ENCODE measurements at regions not wholly inside any gene's neighbourhood (a gene's known extent, or its start where the extent isn't known, plus 50 kb on each side); places are given as distances from the start of the nearest gene placed in this dataset.

DNA sequence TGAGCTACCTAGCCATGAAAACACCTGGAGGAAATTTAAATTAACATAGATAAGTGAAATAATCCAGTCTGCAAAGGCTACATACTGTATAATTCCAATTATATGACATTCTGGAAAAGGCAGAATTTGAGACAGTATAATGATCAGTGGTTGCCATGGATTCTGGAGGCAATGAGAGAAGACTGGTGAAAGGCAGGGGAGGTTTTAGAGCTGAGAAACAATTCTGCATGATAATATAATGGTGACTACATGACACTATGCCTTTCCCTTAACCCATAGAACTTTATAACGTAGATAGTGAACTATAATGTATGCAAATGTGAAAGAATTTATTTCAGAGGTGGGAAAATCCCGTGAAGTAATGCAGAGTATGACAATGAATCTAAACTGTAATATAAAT lies 749.3 kb downstream of the TRIB2 start (continued):
- no peak for TF ChIP-seq RXRB (CRISPR knock-in tag; IDR thresholded peaks at IDR 0.05; ENCODE audit: borderline replicate concordance)
- no peak for TF ChIP-seq ERF (CRISPR knock-in tag; IDR thresholded peaks at IDR 0.05)
- no peak for TF ChIP-seq ATRX (CRISPR knock-in tag; IDR thresholded peaks at IDR 0.05; ENCODE audit: borderline replicate concordance)

DNA sequence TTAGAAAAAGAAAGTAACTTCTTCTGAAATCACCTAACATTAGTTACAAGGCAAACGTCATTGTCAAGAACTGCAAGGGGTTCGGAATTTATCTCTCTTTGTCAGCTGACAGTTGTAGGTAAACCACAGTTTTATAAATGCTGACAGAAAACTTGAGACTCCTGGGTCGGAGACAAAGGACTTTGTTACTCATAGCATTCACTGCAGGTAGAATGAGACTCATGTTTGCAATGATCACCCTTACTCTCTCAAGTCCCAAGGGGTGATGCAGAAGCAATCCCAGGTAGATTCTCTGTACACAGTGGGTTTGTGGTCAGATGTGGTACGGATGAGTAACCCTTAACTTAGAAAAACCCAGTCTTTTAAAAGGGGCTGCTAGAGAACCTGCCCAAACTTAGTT lies 757.8 kb downstream of the TRIB2 start:
- no TSS peak for BruUV-seq (replicated peaks)

DNA sequence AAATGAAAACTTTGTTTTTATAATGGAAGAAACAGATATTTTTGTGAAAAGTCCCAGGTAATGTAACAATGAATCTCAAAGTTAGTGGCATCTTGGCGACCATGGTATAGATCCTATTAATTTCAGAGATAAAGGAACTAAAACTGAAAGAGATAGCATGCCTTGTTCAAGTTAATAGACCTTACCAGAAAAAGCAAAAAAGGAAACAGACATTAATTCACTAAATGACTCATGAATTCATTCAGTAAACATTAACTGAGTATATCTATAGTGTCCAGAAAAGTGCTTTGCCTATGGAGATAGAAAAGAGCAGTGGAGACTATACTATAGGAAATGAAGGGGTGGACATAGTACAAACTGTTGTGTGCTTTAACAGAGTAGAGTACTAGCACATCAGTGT lies 763.3 kb downstream of the TRIB2 start:
- ChIA-PET POLR2A (no interaction called here), CTCF (ENCODE audit: low intra/inter-chr PET ratio, low total read pairs) (no interaction called here)
- no peak overlapping the region for H3K27ac ChIP-seq (ENCODE audit: extremely low read length, insufficient read depth, low read length)
- H4K20me1 ChIP-seq (ENCODE audit: insufficient read depth, low read length): no peaks in the 10 kb centered on the region
- no peak overlapping the region for H2AFZ ChIP-seq (ENCODE audit: low read length)
- no peak for TF ChIP-seq ZBTB1 (CRISPR knock-in tag; IDR thresholded peaks at IDR 0.05; ENCODE audit: borderline replicate concordance)
- TF ChIP-seq, protein P1, sequence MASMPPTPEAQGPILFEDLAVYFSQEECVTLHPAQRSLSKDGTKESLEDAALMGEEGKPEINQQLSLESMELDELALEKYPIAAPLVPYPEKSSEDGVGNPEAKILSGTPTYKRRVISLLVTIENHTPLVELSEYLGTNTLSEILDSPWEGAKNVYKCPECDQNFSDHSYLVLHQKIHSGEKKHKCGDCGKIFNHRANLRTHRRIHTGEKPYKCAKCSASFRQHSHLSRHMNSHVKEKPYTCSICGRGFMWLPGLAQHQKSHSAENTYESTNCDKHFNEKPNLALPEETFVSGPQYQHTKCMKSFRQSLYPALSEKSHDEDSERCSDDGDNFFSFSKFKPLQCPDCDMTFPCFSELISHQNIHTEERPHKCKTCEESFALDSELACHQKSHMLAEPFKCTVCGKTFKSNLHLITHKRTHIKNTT (CRISPR knock-in tag; IDR thresholded peaks at IDR 0.05): no peak
- no peak for TF ChIP-seq TBX3 (IDR thresholded peaks at IDR 0.05; ENCODE audit: borderline replicate concordance)
- TF ChIP-seq MXD4 (CRISPR knock-in tag; IDR thresholded peaks at IDR 0.05): no peak
- no peak for TF ChIP-seq ADNP (CRISPR knock-in tag; IDR thresholded peaks at IDR 0.05)
- no peak for TF ChIP-seq ZBTB42 (CRISPR knock-in tag; IDR thresholded peaks at IDR 0.05)
- no peak for TF ChIP-seq SNAI1 (CRISPR knock-in tag; IDR thresholded peaks at IDR 0.05; ENCODE audit: borderline replicate concordance)
- TF ChIP-seq SPEN (CRISPR knock-in tag; IDR thresholded peaks at IDR 0.05; ENCODE audit: low read depth): no peak
- TF ChIP-seq ZNF737 (CRISPR knock-in tag; IDR thresholded peaks at IDR 0.05; ENCODE audit: borderline replicate concordance): no peak
- no peak for TF ChIP-seq ZNF850 (CRISPR knock-in tag; conservative IDR thresholded peaks at IDR 0.05)
- no peak for TF ChIP-seq ZBTB38 (CRISPR knock-in tag; IDR thresholded peaks at IDR 0.05)
- TF ChIP-seq GABPB1 (CRISPR knock-in tag; IDR thresholded peaks at IDR 0.05): no peak
- TF ChIP-seq ZSCAN25 (CRISPR knock-in tag; IDR thresholded peaks at IDR 0.05): no peak
- TF ChIP-seq ZNF773 (CRISPR knock-in tag; IDR thresholded peaks at IDR 0.05; ENCODE audit: borderline replicate concordance): no peak
- TF ChIP-seq ZNF775 (CRISPR knock-in tag; IDR thresholded peaks at IDR 0.05; ENCODE audit: borderline replicate concordance): no peak
- intact Hi-C loops (cut with micrococcal nuclease; ENCODE audit: unreplicated experiment): no loop called here
- no TSS peak for BruUV-seq (replicated peaks)
- H3K9me3 ChIP-seq (ENCODE audit: low read length): peaks cover 75% of the 10 kb centered on the region
- ATAC-seq: no peak
- no peaks in the 10 kb centered on the region for H3K36me3 ChIP-seq (replicated peaks in 1 of 2; ENCODE audit: control insufficient read depth in 1 of 2, insufficient read depth in 2 of 2, low read length in 2 of 2)
- no peaks in the 10 kb centered on the region; a peak in 1 of 5 replicates for H3K27me3 ChIP-seq (ENCODE audit: control insufficient read depth in 1 of 2, insufficient read depth in 2 of 2, low read length in 2 of 2)
- no peak for DNase-seq (ENCODE audit: low spot score)
- no peaks in the 10 kb centered on the region for H3K4me1 ChIP-seq (ENCODE audit: insufficient read depth, low read length)
- no peak overlapping the region for H3K4me2 ChIP-seq (ENCODE audit: low read depth, low read length)
- in situ Hi-C loops (cut with HindIII; ENCODE audit: extremely low pct_ligation_motif_present, low pct_unique_long_range_greater_than_20kb): no loop called here
- no peak overlapping the region for H3K9ac ChIP-seq (ENCODE audit: insufficient read depth, low read depth, low read length)
- WGBS (ENCODE audit: low lambda C conversion rate): 43% methylated on average over 1 of the region's 1 CpG
- H3K4me3 ChIP-seq (replicated peaks in 1 of 3; ENCODE audit: insufficient read depth in 1 of 3, low read depth in 2 of 3, low read length in 3 of 3): no peak overlapping the region
- no peaks in the 10 kb centered on the region for H3K79me2 ChIP-seq (ENCODE audit: insufficient read depth, low read length)
- no peak for FAIRE-seq

More for the DNA sequence above, 757.8 kb downstream of the TRIB2 start:
- Histone ChIP-seq H3K4me1 (ENCODE audit: insufficient read depth, low read length) (no peaks in the 10 kb centered on the region), H3K4me3 (replicated peaks in 1 of 3; ENCODE audit: insufficient read depth in 1 of 3, low read depth in 2 of 3, low read length in 3 of 3) (no peak overlapping the region), H2AFZ (ENCODE audit: low read length) (no peak overlapping the region), H4K20me1 (ENCODE audit: insufficient read depth, low read length) (no peaks in the 10 kb centered on the region), H3K27me3 (ENCODE audit: control insufficient read depth in 1 of 2, insufficient read depth in 2 of 2, low read length in 2 of 2) (no peaks in the 10 kb centered on the region; a peak in 1 of 5 replicates), H3K27ac (ENCODE audit: extremely low read length, insufficient read depth, low read length) (no peak overlapping the region), H3K4me2 (ENCODE audit: low read depth, low read length) (no peak overlapping the region), H3K9me3 (ENCODE audit: low read length) (peaks cover 67% of the 10 kb centered on the region), H3K9ac (ENCODE audit: insufficient read depth, low read depth, low read length) (no peak overlapping the region), H3K79me2 (ENCODE audit: insufficient read depth, low read length) (no peaks in the 10 kb centered on the region), H3K36me3 (replicated peaks in 1 of 2; ENCODE audit: control insufficient read depth in 1 of 2, insufficient read depth in 2 of 2, low read length in 2 of 2) (no peaks in the 10 kb centered on the region)
- 25% methylated on average over 4 of the region's 4 CpGs for WGBS (ENCODE audit: low lambda C conversion rate)
- FAIRE-seq (no peak), ATAC-seq (no peak), DNase-seq (ENCODE audit: low spot score) (no peak)
- POLR2A ChIA-PET: no interaction called here
- in situ Hi-C loops (cut with HindIII; ENCODE audit: extremely low pct_ligation_motif_present, low pct_unique_long_range_greater_than_20kb) (no loop called here), intact Hi-C loops (cut with micrococcal nuclease; ENCODE audit: unreplicated experiment) (no loop called here)
- TF ChIP-seq ZNF747 (CRISPR knock-in tag; IDR thresholded peaks at IDR 0.05; ENCODE audit: borderline replicate concordance): no peak
- CTCF ChIA-PET (ENCODE audit: low intra/inter-chr PET ratio, low total read pairs): no interaction called here

Data from HepG2 (cell line).